H9 (cell line): ENCODE measurements at regions not wholly inside any gene's neighbourhood (a gene's known extent, or its start where the extent isn't known, plus 50 kb on each side); places are given as distances from the start of the nearest gene placed in this dataset.

Experiments used
- DNase-seq: peaks from one replicate; pipeline ENCODE4 v3.0.0-alpha.2; 2017
- H2AFZ ChIP-seq: one replicate; pipeline ENCODE4 v1.6.1; 2013; ENCODE audit warnings: mild to moderate bottlenecking, low read length, control low read depth, moderate library complexity
- H2AK5ac ChIP-seq: 2 replicates; pipeline ENCODE4 v1.6.1; 2013; ENCODE audit warnings: low read length, control low read depth, mixed read lengths; ENCODE audit not compliant: insufficient read length
- H2BK120ac ChIP-seq: one replicate; pipeline ENCODE4 v1.6.1; 2013; ENCODE audit warnings: low read depth, mild to moderate bottlenecking, low read length, control low read depth, inconsistent platforms; ENCODE audit not compliant: poor library complexity, severe bottlenecking
- H2BK12ac ChIP-seq: 2 replicates; pipeline ENCODE4 v1.6.1; 2013; ENCODE audit warnings: low read length, control low read depth, mixed read lengths, low read depth; ENCODE audit not compliant: insufficient read length
- H2BK15ac ChIP-seq: 2 replicates; pipeline ENCODE4 v1.6.1; 2013; ENCODE audit warnings: low read depth, low read length, control low read depth
- H2BK20ac ChIP-seq: one replicate; pipeline ENCODE4 v1.6.1; 2013; ENCODE audit warnings: low read depth, mild to moderate bottlenecking, low read length, control low read depth, inconsistent platforms; ENCODE audit not compliant: poor library complexity, severe bottlenecking
- H2BK5ac ChIP-seq: 2 replicates; pipeline ENCODE4 v1.6.1; 2013; ENCODE audit warnings: low read length, control low read depth, mixed read lengths; ENCODE audit not compliant: insufficient read length
- H3K14ac ChIP-seq: 2 replicates; pipeline ENCODE4 v1.6.1; 2013; ENCODE audit warnings: low read length, control low read depth; ENCODE audit not compliant: insufficient read depth
- H3K18ac ChIP-seq: 2 replicates; pipeline ENCODE4 v1.6.1; 2013; ENCODE audit warnings: low read depth, mild to moderate bottlenecking, mixed read lengths, low read length, control low read depth; ENCODE audit not compliant: insufficient read length
- H3K23ac ChIP-seq: 2 replicates; pipeline ENCODE4 v1.6.1; 2013; ENCODE audit warnings: low read length, control low read depth, mixed read lengths, low read depth; ENCODE audit not compliant: insufficient read length
- H3K23me2 ChIP-seq: 2 replicates; pipeline ENCODE4 v1.6.1; 2013; ENCODE audit warnings: low read depth, mild to moderate bottlenecking, mixed read lengths, low read length, control low read depth; ENCODE audit not compliant: insufficient read length, poor library complexity, severe bottlenecking
- H3K27ac ChIP-seq: 2 replicates; pipeline ENCODE4 v1.5.1; 2013; ENCODE audit warnings: low read length, control low read depth, mixed read lengths, low read depth; ENCODE audit not compliant: insufficient read length
- H3K27me3 ChIP-seq: 2 replicates; pipeline ENCODE4 v1.6.1; 2013; ENCODE audit warnings: low read length, control low read depth, inconsistent platforms; ENCODE audit not compliant: insufficient read depth
- H3K4ac ChIP-seq: 2 replicates; pipeline ENCODE4 v1.6.1; 2013; ENCODE audit warnings: low read depth, mild to moderate bottlenecking, control low read depth, inconsistent platforms, low read length, moderate library complexity
- H3K4me1 ChIP-seq: 2 replicates; pipeline ENCODE4 v1.6.1; 2013; ENCODE audit warnings: low read length, control low read depth, inconsistent platforms; ENCODE audit not compliant: insufficient read depth
- H3K4me2 ChIP-seq: 2 replicates; pipeline ENCODE4 v1.6.1; 2013; ENCODE audit warnings: low read length, control low read depth, mixed read lengths; ENCODE audit not compliant: insufficient read length, insufficient read depth
- H3K56ac ChIP-seq: 2 replicates; pipeline ENCODE4 v1.6.1; 2013; ENCODE audit warnings: low read depth, mild to moderate bottlenecking, mixed read lengths, low read length, control low read depth; ENCODE audit not compliant: insufficient read length
- H3K79me1 ChIP-seq: 2 replicates; pipeline ENCODE4 v1.6.1; 2013; ENCODE audit warnings: low read depth, mild to moderate bottlenecking, moderate library complexity, low read length, control low read depth, inconsistent platforms; ENCODE audit not compliant: insufficient read depth, poor library complexity, severe bottlenecking
- H3K79me2 ChIP-seq: 2 replicates; pipeline ENCODE4 v1.6.1; 2013; ENCODE audit warnings: low read length, control low read depth, inconsistent platforms; ENCODE audit not compliant: insufficient read depth
- H3K9ac ChIP-seq: 2 replicates; pipeline ENCODE4 v1.6.1; 2013; ENCODE audit warnings: low read length, control low read depth, mixed read lengths; ENCODE audit not compliant: insufficient read length; ENCODE audit errors: extremely low read depth
- H3K9me3 ChIP-seq: one replicate; pipeline ENCODE4 v1.6.1; 2013; ENCODE audit warnings: low read depth, low read length, inconsistent platforms; ENCODE audit not compliant: control insufficient read depth
- H3T11ph ChIP-seq: one replicate; pipeline ENCODE4 v1.6.1; 2013; ENCODE audit warnings: mild to moderate bottlenecking, low read length, control low read depth, inconsistent platforms
- H4K20me1 ChIP-seq: one replicate; pipeline ENCODE4 v1.6.1; 2013; ENCODE audit not compliant: control insufficient read depth, insufficient read length, insufficient read depth
- H4K5ac ChIP-seq: 2 replicates; pipeline ENCODE4 v1.6.1; 2013; ENCODE audit warnings: low read depth, mild to moderate bottlenecking, mixed read lengths, low read length, control low read depth; ENCODE audit not compliant: insufficient read length
- H4K8ac ChIP-seq: replicated peaks from 2 replicates; pipeline ENCODE4 v1.6.1; 2013; ENCODE audit warnings: low read length, control low read depth, mixed read lengths, low read depth; ENCODE audit not compliant: insufficient read length
- H4K91ac ChIP-seq: 2 replicates; pipeline ENCODE4 v1.6.1; 2013; ENCODE audit warnings: low read depth, mild to moderate bottlenecking, moderate library complexity, mixed read lengths, low read length, control low read depth; ENCODE audit not compliant: insufficient read length
- H3K27ac Mint-ChIP-seq, 3 experiments: 2 replicates in 2 of 3; 3 replicates in 1 of 3; pipeline ENCODE4 v1.8.0; 2020 to 2021; ENCODE audit warnings: mixed read lengths in 3 of 3, mild to moderate bottlenecking in 1 of 3, moderate library complexity in 1 of 3
- H3K27me3 Mint-ChIP-seq: 2 replicates; pipeline ENCODE4 v1.8.0; 2021; ENCODE audit warnings: low read depth, mild to moderate bottlenecking, moderate library complexity, mixed read lengths
- H3K36me3 Mint-ChIP-seq, 3 experiments: 2 replicates in 2 of 3; 3 replicates in 1 of 3; pipeline ENCODE4 v1.8.0; 2020 to 2021; ENCODE audit warnings: low read depth in 3 of 3, mixed read lengths in 3 of 3; ENCODE audit not compliant: insufficient read depth in 1 of 3
- H3K4me1 Mint-ChIP-seq, 2 experiments: 2 replicates each; pipeline ENCODE4 v1.8.0; 2020; ENCODE audit warnings: mixed read lengths in 2 of 2
- H3K4me3 Mint-ChIP-seq, 2 experiments: 2 replicates in 1 of 2; 3 replicates in 1 of 2; pipeline ENCODE4 v1.8.0; 2020 to 2021; ENCODE audit warnings: mild to moderate bottlenecking in 2 of 2, mixed read lengths in 2 of 2, moderate library complexity in 1 of 2
- H3K9me3 Mint-ChIP-seq, 2 experiments: 2 replicates in 1 of 2; 3 replicates in 1 of 2; pipeline ENCODE4 v1.8.0; 2020; ENCODE audit warnings: mild to moderate bottlenecking in 2 of 2, mixed read lengths in 2 of 2, moderate library complexity in 1 of 2
- CTCF ChIP-seq: fragments of 200-600 bp; sonication (generic); conservative IDR thresholded peaks from 3 replicates; pipeline ENCODE4 v1.8.0; 2021; ENCODE audit warnings: antibody characterized with exemption, mild to moderate bottlenecking
- WGBS: extraction: QIAGEN DNeasy Blood & Tissue Kit; methylation state at CpG from one replicate; pipeline ENCODE4 v1.1.7; 2013; ENCODE audit warnings: missing lambda C conversion rate, low lambda C conversion rate, mixed read lengths; ENCODE audit not compliant: insufficient read length; ENCODE audit errors: extremely low coverage; 5-methylcytosine and 5-hydroxymethylcytosine counted together

- Mint-ChIP-seq H3K9me3 (peaks cover 5 to 6% of the 10 kb centered on the region in 2 experiments), H3K27ac (no peak overlapping the region), H3K4me3 (no peak overlapping the region), H3K4me1 (no peaks in the 10 kb centered on the region), H3K27me3 (no peaks in the 10 kb centered on the region), H3K36me3 (peaks cover 0 to 6% (median 2%) of the 10 kb centered on the region in 3 experiments; a peak in 2 of 7 replicates)
- Histone ChIP-seq H2AK5ac (no peak overlapping the region), H2BK12ac (no peak overlapping the region), H2BK20ac (no peak overlapping the region), H3K79me2 (no peaks in the 10 kb centered on the region), H3K23ac (no peak overlapping the region), H3K4ac (no peak overlapping the region), H4K20me1 (no peaks in the 10 kb centered on the region), H2BK5ac (no peak overlapping the region), H3T11ph (no peak overlapping the region), H3K27me3 (no peaks in the 10 kb centered on the region), H3K79me1 (no peaks in the 10 kb centered on the region), H4K5ac (no peak overlapping the region), H2BK15ac (no peak overlapping the region), H3K27ac (no peak overlapping the region), H3K9ac (no peak overlapping the region), H3K4me2 (no peak overlapping the region), H4K8ac (no peak overlapping the region), H3K4me1 (no peaks in the 10 kb centered on the region), H3K18ac (no peak overlapping the region), H3K14ac (no peak overlapping the region), H4K91ac (no peak overlapping the region), H2BK120ac (no peak overlapping the region), H3K56ac (no peak overlapping the region), H3K23me2 (no peaks in the 10 kb centered on the region), H2AFZ (no peak overlapping the region), H3K9me3 (no peaks in the 10 kb centered on the region)
- TF ChIP-seq CTCF = no peak
- WGBS = no CpG with 5 or more reads among the region's 3 CpGs
- no peak for DNase-seq
Observed at GRCh38 chr3:28972921-28973320, 307.9 kb upstream of the RBMS3 start.
